ENCODE measurements at regions not wholly inside any gene's neighbourhood (a gene's known extent, or its start where the extent isn't known, plus 50 kb on each side); places are given as distances from the start of the nearest gene placed in this dataset.
"Not testable (repeated sequence)": the region's sequence is repeated elsewhere in the genome, so short reads cannot be mapped to it uniquely, and the experiment has no call there.

DNA sequence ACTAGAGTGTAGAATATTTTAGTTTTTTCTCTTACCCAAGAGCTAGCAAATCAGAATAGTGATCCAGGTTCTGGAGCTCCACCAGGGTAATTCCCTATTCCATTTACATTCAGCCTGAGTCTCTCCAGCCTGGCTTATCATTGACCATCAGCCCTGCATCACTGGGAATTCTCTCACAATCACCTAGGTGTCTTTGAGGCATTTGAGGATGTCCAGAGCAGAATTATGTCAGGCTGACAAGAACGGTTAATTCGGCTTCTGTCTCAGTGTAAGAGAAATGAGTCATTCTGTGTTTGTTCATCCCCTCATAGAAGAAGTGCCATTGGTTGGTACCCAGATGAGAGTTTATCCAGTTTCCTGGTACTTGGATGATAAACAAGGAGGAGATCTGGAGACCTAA is 180.5 kb downstream of the ZNF737 start:
- no peak for DNase-seq

DNA sequence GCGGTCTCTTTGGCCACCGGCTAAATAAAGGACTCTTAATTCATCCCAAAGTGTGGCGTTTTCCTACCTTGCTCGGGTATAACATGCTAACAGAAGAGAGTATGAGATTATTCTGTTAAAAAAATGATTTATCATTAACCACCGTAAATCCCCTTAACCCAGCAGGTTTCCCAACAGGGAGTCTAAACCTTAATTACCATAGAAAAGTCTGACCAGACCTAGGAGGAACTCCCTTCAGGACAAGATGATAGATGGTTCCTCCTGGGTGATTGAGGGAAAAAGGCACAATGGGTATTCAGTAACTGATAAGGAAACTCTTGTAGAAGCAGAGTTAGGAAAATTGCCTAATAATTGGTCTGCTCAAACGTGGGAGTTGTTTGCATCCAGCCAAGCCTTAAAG is 193.7 kb downstream of the ZNF737 start:
- no peak for DNase-seq

GRCh38 chr19:20371304-20371703 is 194.3 kb downstream of the ZNF737 start:
- not testable (repeated sequence) for DNase-seq

- DNase-seq: no peak
Measured at GRCh38 chr19:20367811-20368294, 197.7 kb downstream of the ZNF737 start.

DNA sequence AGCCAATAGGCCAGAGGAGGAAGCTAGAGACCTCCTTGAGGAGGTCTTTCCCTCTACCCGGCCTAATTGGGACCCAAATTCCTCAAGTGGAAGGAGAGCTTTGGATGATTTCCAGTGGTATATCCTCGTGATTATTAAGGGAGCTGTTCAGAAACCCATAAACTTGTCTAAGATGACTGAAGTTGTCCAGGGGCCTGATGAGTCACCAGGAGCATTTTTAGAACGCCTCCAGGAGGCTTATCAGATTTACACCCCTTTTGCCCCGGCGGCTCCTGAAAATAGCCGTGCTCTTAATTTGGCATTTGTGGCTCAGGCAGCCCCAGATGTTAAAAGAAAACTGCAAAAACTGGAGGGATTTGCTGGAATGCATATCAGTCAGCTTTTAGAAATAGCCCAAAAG is 198.1 kb downstream of the ZNF486 start:
- no peak for DNase-seq

DNA sequence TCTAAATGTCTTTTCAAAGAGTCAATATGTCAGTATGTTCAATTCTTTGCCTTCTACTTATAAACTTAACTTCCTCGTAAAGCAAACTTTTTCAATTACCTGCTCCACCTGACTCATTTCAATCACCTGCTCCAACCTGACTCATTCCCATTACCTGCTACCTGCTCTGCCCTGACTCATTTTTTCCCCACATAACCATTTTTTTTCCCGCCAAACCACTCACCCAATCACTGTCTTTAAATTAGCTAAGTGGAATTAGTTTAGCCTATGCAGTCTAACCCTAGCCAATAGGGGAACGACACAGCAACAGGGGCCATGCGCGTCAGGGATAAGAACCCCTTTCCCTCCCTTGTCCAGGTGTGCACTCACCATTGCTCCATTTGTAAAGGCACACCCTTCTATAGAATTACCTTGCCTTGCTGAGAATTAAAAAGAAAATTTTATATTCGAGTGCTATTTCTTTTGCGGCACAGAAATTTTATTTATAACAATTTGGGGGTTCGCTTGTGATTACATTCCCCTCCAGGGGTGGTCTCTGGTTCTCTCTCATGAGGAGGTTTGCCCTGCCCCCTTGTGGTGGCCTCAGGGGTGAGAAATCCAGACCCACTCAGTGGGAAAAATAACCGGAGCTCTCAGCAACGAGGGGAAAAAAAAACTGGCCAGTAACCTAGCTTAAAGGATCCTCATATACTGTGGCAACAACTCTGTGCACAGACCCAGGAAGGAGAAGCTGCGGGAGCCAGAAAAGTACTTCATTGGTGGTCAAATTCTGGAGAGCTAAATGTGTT is 193.1 kb downstream of the ZNF486 start:
- DNase-seq: no peak

GRCh38 chr19:20358841-20359465 is 191.9 kb downstream of the ZNF486 start:
- not testable (repeated sequence) for DNase-seq

DNA sequence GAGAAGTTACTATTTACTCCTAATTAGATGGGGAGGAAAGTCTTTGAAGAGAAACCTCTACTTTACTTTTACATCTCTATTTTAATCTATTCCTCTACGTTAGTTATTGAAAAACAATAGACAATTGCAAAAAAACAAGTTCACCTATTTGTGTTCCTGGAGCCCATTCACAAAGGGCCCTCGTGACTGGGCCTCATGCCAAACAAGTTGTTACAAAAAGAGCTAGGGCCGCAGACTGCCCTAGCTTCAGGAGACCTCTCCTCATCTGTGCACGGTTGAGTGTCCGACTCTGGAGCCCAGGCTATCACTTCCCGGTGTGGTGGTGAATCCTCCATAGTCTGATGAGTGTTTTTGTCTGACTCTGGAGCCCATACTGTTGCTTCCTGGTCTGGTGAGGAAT is 190.9 kb downstream of the ZNF486 start:
- no peak for DNase-seq

DNA sequence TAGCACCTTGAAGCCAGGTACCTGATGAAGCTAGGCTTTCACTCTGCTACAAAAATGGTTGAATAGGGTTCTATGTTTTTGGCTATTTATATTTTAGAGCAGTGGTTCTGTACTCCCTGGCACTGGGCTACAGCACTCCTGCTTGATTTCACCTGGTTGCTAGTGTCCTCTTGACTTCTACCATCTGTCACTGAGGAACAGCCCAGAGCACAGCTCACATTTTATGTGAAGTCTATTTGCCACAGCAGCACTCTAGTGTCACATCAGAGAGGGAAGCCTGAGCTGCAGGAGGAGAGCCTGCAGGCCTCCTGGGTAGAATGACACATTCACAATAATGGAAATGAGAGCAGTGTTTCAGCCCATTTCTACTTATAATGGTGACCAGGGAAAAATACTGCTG is 184.2 kb downstream of the ZNF486 start:
- no peak for DNase-seq

GRCh38 chr19:20349206-20349605 is 182.2 kb downstream of the ZNF486 start:
- no peak for DNase-seq

GRCh38 chr19:20339444-20339843 is 172.4 kb downstream of the ZNF486 start:
- no peak for DNase-seq

DNA sequence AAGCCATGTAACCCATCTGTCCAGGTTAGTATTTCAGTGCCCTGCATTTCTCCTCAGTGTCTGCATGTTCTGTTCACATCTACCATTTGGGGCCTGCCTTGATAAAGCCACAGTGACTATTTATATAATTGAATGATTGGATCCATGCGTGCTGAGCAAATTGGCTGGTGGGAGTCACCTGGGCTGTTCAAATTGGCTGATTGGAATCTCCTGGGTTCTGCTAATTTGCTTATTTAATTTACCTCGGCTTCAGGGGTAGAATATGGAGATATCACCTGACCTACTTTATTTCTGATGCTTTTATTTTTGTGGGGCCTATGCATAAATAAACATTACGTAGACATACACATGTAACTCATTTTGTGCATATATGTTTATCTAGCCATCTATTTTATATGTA is 167.7 kb downstream of the ZNF486 start:
- DNase-seq: no peak

GRCh38 chr19:20333508-20333907 is 166.5 kb downstream of the ZNF486 start:
- DNase-seq: no peak

DNA sequence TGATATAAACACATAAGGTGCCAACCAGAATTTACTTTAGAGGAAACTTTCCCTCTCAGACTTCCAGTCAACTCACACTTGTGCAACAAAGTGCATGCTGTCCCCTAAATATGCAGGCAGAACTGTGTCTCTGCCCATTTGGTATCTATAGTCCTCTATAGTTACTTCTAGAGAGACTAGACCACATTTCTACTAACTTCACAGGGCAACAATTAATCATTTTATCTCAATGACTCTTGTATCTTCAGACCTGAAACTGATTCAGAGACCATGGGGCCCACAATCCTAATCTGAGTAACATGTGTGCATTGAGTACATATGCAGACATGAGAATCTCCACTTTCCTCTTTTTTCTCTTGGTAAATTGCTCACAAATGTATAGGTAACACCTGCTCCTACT is 158.1 kb downstream of the ZNF486 start:
- no peak for DNase-seq

DNA sequence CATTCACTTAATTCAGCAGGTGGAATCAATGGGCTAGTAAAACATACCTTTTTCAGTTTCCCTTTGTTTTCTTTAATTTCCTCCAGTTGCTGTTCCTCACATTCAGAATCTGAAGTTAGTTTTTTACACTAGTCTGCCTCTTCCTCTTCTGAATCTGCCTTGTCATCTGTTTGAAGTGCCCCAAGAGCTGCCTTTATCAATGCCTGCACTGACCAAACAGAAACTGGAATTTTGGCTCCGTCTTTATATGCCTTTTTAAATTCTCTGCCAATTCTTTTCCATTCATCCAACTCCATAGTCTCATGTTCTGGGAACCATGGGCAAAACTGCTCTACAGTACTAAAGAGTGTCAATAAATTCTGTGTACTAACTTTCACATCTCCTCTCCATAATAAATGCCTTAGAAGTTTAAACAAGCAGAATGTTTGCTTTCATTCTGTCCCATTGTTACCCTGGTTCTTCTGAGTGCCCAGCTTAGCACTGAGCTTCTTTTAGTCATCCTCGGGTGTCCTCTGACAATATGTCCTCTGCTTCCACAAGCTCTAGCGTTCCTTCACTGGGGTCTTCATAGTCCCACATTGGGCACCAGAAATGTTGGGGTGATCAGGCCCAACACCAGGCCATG is 154.2 kb downstream of the ZNF486 start:
- no peak for DNase-seq

DNA sequence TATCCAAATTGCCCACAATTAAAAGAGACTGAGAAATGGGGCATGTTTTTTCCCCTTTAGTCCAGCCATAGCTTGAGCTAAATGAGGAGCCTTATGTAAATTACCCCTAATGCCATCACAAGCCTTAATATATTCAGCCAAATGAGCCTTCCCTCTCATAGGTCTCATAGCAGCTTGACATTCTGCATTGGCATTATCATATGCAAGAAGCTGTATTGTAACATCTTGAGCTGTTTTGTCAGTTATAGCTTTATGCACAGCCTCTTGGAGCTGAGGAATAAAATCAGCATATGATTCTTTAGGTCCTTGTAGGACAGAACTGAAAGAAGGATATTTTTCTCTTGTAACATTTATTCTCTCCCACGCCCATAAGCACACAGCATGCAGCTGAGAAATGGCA is 153.2 kb downstream of the ZNF486 start:
- DNase-seq: no peak

DNA sequence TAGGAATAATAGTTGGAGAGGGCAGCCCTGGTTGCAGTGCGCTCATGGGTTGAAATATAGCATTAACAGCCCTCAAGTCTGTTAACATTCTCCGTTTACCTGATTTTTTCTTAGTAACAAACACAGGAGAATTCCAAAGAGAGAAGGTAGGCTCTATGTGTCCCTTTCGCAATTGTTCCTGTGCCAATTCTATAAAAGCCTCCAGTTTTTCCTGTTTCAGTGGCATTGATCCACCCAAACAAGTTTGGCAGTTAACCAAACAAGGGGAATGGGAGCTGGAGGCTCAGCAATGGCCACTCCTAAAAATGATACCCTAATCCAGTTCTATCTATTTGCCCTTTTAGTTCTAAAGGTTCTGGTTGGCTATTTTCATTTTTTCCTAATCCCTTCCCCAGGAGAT is 151.6 kb downstream of the ZNF486 start:
- no peak for DNase-seq

- DNase-seq: no peak
Measured at GRCh38 chr19:20315543-20315942, 148.5 kb downstream of the ZNF486 start.

- no peak for DNase-seq
Measured at GRCh38 chr19:20313894-20314293, 146.9 kb downstream of the ZNF486 start.

GRCh38 chr19:20307127-20307526 is 140.1 kb downstream of the ZNF486 start:
- no peak for DNase-seq

GRCh38 chr19:20296314-20296713 is 129.3 kb downstream of the ZNF486 start:
- not testable (repeated sequence) for DNase-seq

GRCh38 chr19:20294181-20294580 is 127.2 kb downstream of the ZNF486 start:
- no peak for DNase-seq

DNA sequence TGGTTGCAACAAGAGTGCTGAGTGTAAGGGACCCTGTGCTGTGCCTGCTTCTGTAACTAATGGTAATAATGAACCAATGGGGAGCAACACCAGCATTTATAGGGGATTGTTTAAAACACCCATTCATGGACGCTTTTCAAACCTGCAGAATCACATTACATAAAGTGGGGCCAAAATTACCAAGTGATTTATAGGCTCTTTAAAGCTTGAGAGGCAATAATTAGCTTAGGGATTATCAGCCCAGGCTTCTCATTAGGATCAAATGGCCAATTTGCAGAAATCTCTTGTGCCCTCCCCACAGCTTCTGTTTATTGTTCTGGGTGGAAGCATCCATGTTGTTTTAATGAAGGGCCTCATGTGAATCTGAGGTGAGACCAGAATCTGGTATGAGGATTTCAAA is 125.5 kb downstream of the ZNF486 start:
- not testable (repeated sequence) for DNase-seq

DNA sequence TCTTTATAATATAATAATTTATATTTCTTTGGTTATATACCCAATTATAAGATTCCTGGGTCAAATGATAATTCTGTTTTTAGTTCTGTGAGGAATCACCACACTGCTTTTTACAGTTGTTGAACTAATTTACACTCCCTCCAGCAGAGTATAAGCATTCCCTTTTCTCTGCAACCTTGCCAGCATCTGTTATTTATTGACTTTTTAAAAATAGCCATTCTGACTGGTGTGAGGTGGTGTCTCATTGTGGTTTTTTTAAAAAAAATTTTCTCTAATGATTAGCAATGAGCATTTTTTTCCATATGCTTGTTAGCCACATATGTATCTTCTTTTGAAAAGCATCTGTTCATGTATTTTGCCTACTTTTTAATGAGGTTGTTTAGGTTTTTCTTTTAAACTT is 122.2 kb downstream of the ZNF486 start:
- DNase-seq: no peak
